ENCODE measurements at regions not wholly inside any gene's neighbourhood (a gene's known extent, or its start where the extent isn't known, plus 50 kb on each side); places are given as distances from the start of the nearest gene placed in this dataset.

DNA sequence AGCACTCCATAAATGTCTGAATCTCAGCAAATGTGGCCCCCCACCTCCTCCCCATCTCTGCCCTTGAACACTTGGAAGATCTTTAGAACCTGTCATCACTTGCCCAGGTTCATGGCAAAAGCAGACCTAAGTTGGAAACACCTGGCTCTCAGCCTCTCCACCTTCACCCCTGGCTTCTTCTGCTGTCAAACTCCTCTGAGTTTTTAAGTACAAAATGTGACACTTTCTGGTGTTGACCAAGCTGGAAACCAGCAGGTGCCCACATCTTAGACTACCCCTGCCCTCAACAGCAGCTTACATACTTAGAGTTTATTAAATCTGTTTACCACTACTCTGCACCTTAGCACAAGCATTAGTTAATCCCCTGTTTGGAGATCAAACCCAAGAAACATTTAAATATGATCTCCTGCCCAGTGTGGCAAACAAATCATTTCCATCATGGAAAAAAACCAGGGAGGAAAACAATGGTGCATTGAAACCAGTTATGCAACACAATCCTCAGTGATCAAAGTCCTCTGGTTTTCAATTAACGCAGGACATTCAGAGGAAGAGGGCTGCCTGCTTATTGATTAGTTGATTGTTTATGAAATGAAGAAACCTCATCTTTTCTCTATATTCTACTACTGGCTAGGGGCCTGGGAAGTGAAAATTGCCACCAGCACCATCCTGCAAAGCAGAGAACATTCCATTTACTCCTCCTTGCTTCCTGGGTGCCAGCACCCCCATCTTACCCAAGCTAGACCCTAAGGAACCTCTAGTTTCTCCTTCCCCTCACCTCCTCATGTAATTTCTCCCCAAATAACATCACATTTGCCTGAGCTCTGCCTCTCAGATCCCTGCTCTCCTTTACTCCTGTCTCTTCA lies 139.4 kb upstream of the RAB4A start (continued):
- TF ChIP-seq, protein P1, sequence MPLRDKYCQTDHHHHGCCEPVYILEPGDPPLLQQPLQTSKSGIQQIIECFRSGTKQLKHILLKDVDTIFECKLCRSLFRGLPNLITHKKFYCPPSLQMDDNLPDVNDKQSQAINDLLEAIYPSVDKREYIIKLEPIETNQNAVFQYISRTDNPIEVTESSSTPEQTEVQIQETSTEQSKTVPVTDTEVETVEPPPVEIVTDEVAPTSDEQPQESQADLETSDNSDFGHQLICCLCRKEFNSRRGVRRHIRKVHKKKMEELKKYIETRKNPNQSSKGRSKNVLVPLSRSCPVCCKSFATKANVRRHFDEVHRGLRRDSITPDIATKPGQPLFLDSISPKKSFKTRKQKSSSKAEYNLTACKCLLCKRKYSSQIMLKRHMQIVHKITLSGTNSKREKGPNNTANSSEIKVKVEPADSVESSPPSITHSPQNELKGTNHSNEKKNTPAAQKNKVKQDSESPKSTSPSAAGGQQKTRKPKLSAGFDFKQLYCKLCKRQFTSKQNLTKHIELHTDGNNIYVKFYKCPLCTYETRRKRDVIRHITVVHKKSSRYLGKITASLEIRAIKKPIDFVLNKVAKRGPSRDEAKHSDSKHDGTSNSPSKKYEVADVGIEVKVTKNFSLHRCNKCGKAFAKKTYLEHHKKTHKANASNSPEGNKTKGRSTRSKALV (CRISPR knock-in tag; IDR thresholded peaks at IDR 0.05) = no peak
- 0 out of 2 replicates have a peak, but pooled peaks have one; percentile 4 for TF ChIP-seq POLR2AphosphoS5 (IDR thresholded peaks at IDR 0.05; ENCODE audit: low read depth, low read length)
- TF ChIP-seq ZNF431 (CRISPR knock-in tag; IDR thresholded peaks at IDR 0.05; ENCODE audit: borderline replicate concordance, low read depth) = no peak
- TF ChIP-seq KLF16 (CRISPR knock-in tag; IDR thresholded peaks at IDR 0.05) = peak in 1 of 2 experiments; percentile 80; a peak in 1 of 4 replicates
- TF ChIP-seq ZSCAN12 (CRISPR knock-in tag; IDR thresholded peaks at IDR 0.05) = no peak
- TF ChIP-seq, protein P2, sequence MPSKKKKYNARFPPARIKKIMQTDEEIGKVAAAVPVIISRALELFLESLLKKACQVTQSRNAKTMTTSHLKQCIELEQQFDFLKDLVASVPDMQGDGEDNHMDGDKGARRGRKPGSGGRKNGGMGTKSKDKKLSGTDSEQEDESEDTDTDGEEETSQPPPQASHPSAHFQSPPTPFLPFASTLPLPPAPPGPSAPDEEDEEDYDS (CRISPR knock-in tag; IDR thresholded peaks at IDR 0.05) = peak; percentile 74
- 0 out of 2 replicates have a peak, but pooled peaks have one; percentile 34 for TF ChIP-seq MIER2 (CRISPR knock-in tag; IDR thresholded peaks at IDR 0.05)
- TF ChIP-seq, protein P3, sequence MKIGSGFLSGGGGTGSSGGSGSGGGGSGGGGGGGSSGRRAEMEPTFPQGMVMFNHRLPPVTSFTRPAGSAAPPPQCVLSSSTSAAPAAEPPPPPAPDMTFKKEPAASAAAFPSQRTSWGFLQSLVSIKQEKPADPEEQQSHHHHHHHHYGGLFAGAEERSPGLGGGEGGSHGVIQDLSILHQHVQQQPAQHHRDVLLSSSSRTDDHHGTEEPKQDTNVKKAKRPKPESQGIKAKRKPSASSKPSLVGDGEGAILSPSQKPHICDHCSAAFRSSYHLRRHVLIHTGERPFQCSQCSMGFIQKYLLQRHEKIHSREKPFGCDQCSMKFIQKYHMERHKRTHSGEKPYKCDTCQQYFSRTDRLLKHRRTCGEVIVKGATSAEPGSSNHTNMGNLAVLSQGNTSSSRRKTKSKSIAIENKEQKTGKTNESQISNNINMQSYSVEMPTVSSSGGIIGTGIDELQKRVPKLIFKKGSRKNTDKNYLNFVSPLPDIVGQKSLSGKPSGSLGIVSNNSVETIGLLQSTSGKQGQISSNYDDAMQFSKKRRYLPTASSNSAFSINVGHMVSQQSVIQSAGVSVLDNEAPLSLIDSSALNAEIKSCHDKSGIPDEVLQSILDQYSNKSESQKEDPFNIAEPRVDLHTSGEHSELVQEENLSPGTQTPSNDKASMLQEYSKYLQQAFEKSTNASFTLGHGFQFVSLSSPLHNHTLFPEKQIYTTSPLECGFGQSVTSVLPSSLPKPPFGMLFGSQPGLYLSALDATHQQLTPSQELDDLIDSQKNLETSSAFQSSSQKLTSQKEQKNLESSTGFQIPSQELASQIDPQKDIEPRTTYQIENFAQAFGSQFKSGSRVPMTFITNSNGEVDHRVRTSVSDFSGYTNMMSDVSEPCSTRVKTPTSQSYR (CRISPR knock-in tag; IDR thresholded peaks at IDR 0.05; ENCODE audit: borderline replicate concordance) = peak; percentile 45; the same call in 1 of the 2 replicates
- TF ChIP-seq HNF4A (CRISPR knock-in tag; IDR thresholded peaks at IDR 0.05) = peak; percentile 97
- TF ChIP-seq ZSCAN31 (CRISPR knock-in tag; IDR thresholded peaks at IDR 0.05; ENCODE audit: low read depth) = peak; percentile 64; the same call in 1 of the 2 replicates
- no peak for TF ChIP-seq JARID2 (CRISPR knock-in tag; IDR thresholded peaks at IDR 0.05; ENCODE audit: insufficient replicate concordance)
- TF ChIP-seq BORCS8-MEF2B (CRISPR knock-in tag; IDR thresholded peaks at IDR 0.05) = 0 out of 2 replicates have a peak, but pooled peaks have one; percentile 20
- TF ChIP-seq HMGXB4 (CRISPR knock-in tag; IDR thresholded peaks at IDR 0.05; ENCODE audit: borderline replicate concordance in 1 of 2, low read depth in 1 of 2) = 0 out of 4 replicates have a peak, but pooled peaks of 1 of the 2 experiments have one; percentile 44
- TF ChIP-seq NFIC (IDR thresholded peaks at IDR 0.05; ENCODE audit: low read length) = peak; percentile 99
- TF ChIP-seq KLF9 (CRISPR knock-in tag; IDR thresholded peaks at IDR 0.05; ENCODE audit: low read depth) = 0 out of 2 replicates have a peak, but pooled peaks have one; percentile 6
- no peak for TF ChIP-seq MTF2 (CRISPR knock-in tag; IDR thresholded peaks at IDR 0.05; ENCODE audit: borderline replicate concordance)
- TF ChIP-seq ZNF557 (CRISPR knock-in tag; IDR thresholded peaks at IDR 0.05) = no peak
- 0 out of 2 replicates have a peak, but pooled peaks have one; percentile 22 for TF ChIP-seq ZNF280D (CRISPR knock-in tag; IDR thresholded peaks at IDR 0.05)

All from HepG2 (cell line).